ENCODE measurements at regions not wholly inside any gene's neighbourhood (a gene's known extent, or its start where the extent isn't known, plus 50 kb on each side); places are given as distances from the start of the nearest gene placed in this dataset.

DNA sequence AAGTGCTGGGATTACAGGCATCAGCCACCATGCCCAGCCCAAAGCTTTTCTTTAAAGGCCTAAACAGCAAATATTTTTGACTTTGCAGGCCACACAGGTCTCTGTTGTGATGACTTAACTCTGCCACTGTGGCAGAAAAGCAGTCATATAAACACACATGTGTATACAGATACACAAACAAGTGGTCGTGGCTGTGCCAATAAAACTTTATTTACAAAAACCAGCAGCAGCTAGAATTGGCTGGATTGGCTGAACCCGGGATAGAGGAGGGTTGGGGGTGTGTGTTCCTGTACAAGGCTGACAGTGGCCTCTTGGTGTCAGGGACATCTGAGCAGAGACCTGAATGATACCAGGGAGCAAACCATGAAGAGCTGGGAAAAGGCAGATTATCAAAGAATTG lies 95.6 kb downstream of the NCOR2 start:
- TF ChIP-seq CTCF (IDR thresholded peaks at IDR 0.05) (no peak), ZFX (IDR thresholded peaks at IDR 0.05; ENCODE audit: borderline replicate concordance) (no peak)
